Lung (tissue), 11 donors: ENCODE measurements at regions not wholly inside any gene's neighbourhood (a gene's known extent, or its start where the extent isn't known, plus 50 kb on each side); places are given as distances from the start of the nearest gene placed in this dataset.

ENCODE experiments used
- ATAC-seq: fragments of 200-7000 bp; cut with Tn5 transposase; one replicate; pipeline ENCODE4 v1.9.1; 2020; ENCODE audit warnings: moderate number of reproducible peaks; ENCODE audit not compliant: insufficient read depth, low FRiP score
- DNase-seq, 3 donors: peaks; one replicate each; pipeline ENCODE4 v3.0.0-alpha.2; 2013 to 2017
- H3K27ac ChIP-seq, 2 donors: one replicate each; pipeline ENCODE4 v1.5.1; 2013; ENCODE audit warnings: mild to moderate bottlenecking in 2 of 2, moderate library complexity in 2 of 2, control low read depth in 1 of 2, inconsistent platforms in 1 of 2, low read depth in 1 of 2, low read length in 1 of 2
- H3K27me3 ChIP-seq, 3 donors: one replicate each; pipeline ENCODE4 v1.5.1; 2013; ENCODE audit warnings: low read length in 2 of 3; ENCODE audit not compliant: control insufficient read depth in 3 of 3, insufficient read depth in 3 of 3
- H3K36me3 ChIP-seq, 4 donors: one replicate each; pipeline ENCODE4 v1.5.1; 2013; ENCODE audit warnings: low read length in 4 of 4, mild to moderate bottlenecking in 1 of 4, moderate library complexity in 1 of 4; ENCODE audit not compliant: control insufficient read depth in 4 of 4, insufficient read depth in 4 of 4
- H3K4me1 ChIP-seq, 5 donors: one replicate each; pipeline ENCODE4 v1.5.1; 2013; ENCODE audit warnings: low read length in 5 of 5, mild to moderate bottlenecking in 2 of 5, moderate library complexity in 1 of 5; ENCODE audit not compliant: control insufficient read depth in 5 of 5, insufficient read depth in 5 of 5
- H3K4me3 ChIP-seq: one replicate; pipeline ENCODE4 v1.5.1; 2013; ENCODE audit warnings: mild to moderate bottlenecking, control low read depth, moderate library complexity
- H3K9ac ChIP-seq, 2 donors: one replicate each; pipeline ENCODE4 v1.5.1; 2013; ENCODE audit warnings: low read length in 2 of 2, control low read depth in 1 of 2; ENCODE audit not compliant: insufficient read depth in 1 of 2
- H3K9me3 ChIP-seq, 4 donors: one replicate each; pipeline ENCODE4 v1.5.1; 2013; ENCODE audit warnings: low read length in 3 of 4, mild to moderate bottlenecking in 1 of 4, moderate library complexity in 1 of 4; ENCODE audit not compliant: control insufficient read depth in 4 of 4, insufficient read depth in 3 of 4
- CTCF ChIP-seq: IDR thresholded peaks from 2 replicates; pipeline ENCODE4 v1.5.1; 2012; ENCODE audit warnings: mild to moderate bottlenecking; ENCODE audit errors: control extremely low read depth, extremely low read depth
- WGBS, 2 donors: extraction: QIAGEN DNeasy Blood & Tissue Kit; methylation state at CpG; one replicate each; pipeline ENCODE4 v1.1.7; 2013; 5-methylcytosine and 5-hydroxymethylcytosine counted together
- donor health status: control.
- donor health status: control.
- donor health status: Bipolar disorder and iron deficiency.
- donor health status: healthy.
- donor health status: DM: yes; HTN: yes; CAD: no.

- no peak overlapping the region for H3K4me3 ChIP-seq
- peaks cover 0 to 11% (median 2%) of the 10 kb centered on the region in 4 donors for H3K9me3 ChIP-seq
- no peak for ATAC-seq
- no peaks in the 10 kb centered on the region for H3K36me3 ChIP-seq
- no peak overlapping the region for H3K27ac ChIP-seq
- peaks cover 0 to 3% (median 0%) of the 10 kb centered on the region in 3 donors for H3K27me3 ChIP-seq
- peaks cover 0 to 6% (median 0%) of the 10 kb centered on the region in 5 donors for H3K4me1 ChIP-seq
- no peak for DNase-seq
- 93 to 96% methylated on average over 3 of the region's 3 CpGs for WGBS, 2 donors
- no peak for TF ChIP-seq CTCF
- no peak overlapping the region for H3K9ac ChIP-seq
These were observed 573.5 kb downstream of the TBC1D22A start for GRCh38 chr22:47335958-47336357.

DNA sequence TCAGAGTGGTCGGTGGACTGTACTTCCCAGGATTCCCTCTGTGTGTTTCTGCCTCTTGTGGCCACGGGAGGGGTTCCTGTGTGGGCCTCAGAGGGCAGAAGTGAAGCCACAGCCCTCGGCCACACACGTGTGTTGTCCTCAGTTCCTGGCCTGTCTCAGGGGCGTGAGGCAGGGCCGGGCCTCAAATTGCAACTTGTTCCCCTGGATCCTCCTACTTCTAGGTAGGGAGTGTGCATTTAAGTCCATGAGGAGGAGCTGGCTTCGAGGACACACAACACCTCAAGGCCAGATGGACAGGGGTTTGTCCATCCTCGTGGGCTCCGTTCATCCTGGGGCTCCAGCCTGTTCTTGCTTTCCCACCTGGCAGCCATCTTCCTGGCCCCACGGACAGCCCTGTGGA lies 573.0 kb downstream of the TBC1D22A start:
- Histone ChIP-seq H3K36me3 (no peaks in the 10 kb centered on the region), H3K27me3 (peaks cover 0 to 4% (median 0%) of the 10 kb centered on the region in 3 donors), H3K9ac (no peak overlapping the region), H3K4me1 (peaks cover 0 to 6% (median 0%) of the 10 kb centered on the region in 5 donors), H3K4me3 (no peak overlapping the region), H3K9me3 (peaks cover 0 to 10% (median 2%) of the 10 kb centered on the region in 4 donors), H3K27ac (no peak overlapping the region)
- DNase-seq, result no peak
- 59 to 73% methylated on average over 10 of the region's 10 CpGs for WGBS, 2 donors
- no peak for ATAC-seq
- TF ChIP-seq CTCF, result no peak

DNA sequence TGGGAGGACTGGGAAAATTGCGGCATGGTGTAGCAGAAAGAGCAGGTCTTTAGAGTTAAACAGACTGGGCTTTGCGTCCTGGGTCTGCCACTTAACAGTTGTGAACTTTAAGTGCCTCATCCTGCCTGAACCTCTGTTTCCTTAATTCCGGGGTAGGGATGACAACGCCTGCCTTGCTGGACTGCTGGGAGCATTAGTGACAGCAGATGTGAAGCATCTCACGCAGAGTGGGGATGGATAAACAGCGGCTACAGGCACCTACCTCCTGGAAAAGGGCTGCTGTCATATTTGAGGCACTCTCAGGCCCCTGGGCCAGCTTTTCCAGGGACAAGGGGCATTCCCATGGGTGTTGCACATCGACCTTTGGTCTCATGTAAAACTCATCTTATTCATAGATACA lies 572.2 kb downstream of the TBC1D22A start:
- H3K4me1 ChIP-seq, result peaks cover 0 to 6% (median 0%) of the 10 kb centered on the region in 5 donors
- ATAC-seq (no peak), DNase-seq (no peak)
- H3K27ac ChIP-seq, result no peak overlapping the region
- no peak overlapping the region for H3K4me3 ChIP-seq
- TF ChIP-seq CTCF, result no peak
- H3K9me3 ChIP-seq, result peaks cover 0 to 13% (median 2%) of the 10 kb centered on the region in 4 donors
- H3K9ac ChIP-seq, result no peak overlapping the region
- H3K36me3 ChIP-seq, result no peaks in the 10 kb centered on the region
- WGBS, 2 donors, result 78 to 89% methylated on average over 7 of the region's 7 CpGs
- peaks cover 0 to 7% (median 0%) of the 10 kb centered on the region in 3 donors for H3K27me3 ChIP-seq

DNA sequence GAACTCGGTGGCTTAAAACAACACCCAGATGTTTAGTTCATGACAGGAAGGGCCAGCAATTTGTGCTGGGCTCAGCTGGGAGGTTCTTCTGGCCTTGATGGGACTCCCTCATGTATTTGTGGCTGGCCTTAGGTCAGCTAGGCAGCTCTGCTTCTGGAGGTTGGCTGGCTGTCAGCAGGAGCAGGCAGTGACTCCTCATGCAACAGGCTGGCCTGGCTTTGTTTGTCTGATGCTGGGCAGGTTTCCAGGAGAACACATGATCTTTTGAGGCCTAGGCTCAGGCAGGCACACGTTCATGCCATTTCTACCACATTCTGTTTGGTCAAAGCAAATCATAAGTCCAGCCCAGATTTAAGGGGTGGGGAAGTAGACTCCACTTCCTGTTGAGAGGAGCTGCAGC lies 571.2 kb downstream of the TBC1D22A start:
- ATAC-seq (no peak), DNase-seq (peak; percentile 71 to 85 (median 80))
- Histone ChIP-seq H3K9ac (no peak overlapping the region), H3K4me3 (no peak overlapping the region), H3K4me1 (peaks cover 0 to 6% (median 0%) of the 10 kb centered on the region in 5 donors), H3K27me3 (peaks cover 0 to 4% (median 3%) of the 10 kb centered on the region in 3 donors), H3K9me3 (peaks cover 0 to 13% (median 2%) of the 10 kb centered on the region in 4 donors), H3K27ac (no peak overlapping the region), H3K36me3 (no peaks in the 10 kb centered on the region)
- TF ChIP-seq CTCF, result no peak
- 47 to 50% methylated on average over 2 of the region's 2 CpGs for WGBS, 2 donors
